GM12872 (cell line): ENCODE measurements at regions not wholly inside any gene's neighbourhood (a gene's known extent, or its start where the extent isn't known, plus 50 kb on each side); places are given as distances from the start of the nearest gene placed in this dataset.

Experiments used
- TF ChIP-seq, protein P1 (sequence below): IDR thresholded peaks from 3 replicates; pipeline ENCODE4 v1.5.1; 2011; ENCODE audit warnings: low read depth, mild to moderate bottlenecking, low read length, moderate library complexity; ENCODE audit not compliant: insufficient read depth

DNA sequence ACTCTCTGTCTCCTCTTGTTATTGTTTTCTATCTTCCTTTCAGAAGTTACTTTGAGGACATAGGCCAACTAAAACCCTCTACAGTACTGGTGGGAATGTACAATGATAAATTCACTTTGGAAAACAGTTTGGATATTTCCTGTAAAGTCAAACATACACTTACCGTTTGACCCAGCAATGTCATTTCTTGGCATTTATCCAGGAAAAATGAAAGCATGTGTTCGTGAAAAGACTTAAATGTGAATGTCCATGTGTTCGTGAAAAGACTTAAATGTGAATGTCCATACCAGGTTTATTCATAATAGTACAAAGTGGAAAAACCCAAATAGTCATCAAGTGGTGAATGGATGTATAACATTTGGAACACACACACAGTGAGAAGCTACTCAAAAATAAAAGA lies 361.5 kb upstream of the DPH6 start:
- TF ChIP-seq, protein P1, sequence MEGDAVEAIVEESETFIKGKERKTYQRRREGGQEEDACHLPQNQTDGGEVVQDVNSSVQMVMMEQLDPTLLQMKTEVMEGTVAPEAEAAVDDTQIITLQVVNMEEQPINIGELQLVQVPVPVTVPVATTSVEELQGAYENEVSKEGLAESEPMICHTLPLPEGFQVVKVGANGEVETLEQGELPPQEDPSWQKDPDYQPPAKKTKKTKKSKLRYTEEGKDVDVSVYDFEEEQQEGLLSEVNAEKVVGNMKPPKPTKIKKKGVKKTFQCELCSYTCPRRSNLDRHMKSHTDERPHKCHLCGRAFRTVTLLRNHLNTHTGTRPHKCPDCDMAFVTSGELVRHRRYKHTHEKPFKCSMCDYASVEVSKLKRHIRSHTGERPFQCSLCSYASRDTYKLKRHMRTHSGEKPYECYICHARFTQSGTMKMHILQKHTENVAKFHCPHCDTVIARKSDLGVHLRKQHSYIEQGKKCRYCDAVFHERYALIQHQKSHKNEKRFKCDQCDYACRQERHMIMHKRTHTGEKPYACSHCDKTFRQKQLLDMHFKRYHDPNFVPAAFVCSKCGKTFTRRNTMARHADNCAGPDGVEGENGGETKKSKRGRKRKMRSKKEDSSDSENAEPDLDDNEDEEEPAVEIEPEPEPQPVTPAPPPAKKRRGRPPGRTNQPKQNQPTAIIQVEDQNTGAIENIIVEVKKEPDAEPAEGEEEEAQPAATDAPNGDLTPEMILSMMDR, result no peak

DNA sequence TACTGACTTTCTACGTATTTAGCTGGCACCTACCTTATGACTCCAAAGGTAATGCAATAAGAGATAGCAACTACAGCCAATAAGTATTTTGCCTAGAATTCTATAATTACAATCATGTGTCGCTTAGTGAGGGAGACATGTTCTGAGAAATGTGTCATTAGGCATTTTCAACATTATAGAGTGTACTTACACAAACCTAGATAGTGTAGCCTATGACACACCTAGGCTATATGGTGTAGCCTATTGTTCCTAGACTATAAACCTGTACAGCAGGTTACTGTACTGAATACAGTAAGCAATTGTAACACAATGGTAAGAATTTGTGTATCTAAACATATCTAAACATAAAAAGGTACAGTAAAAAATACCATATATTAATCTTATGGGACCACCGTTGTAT lies 363.4 kb upstream of the DPH6 start:
- TF ChIP-seq, protein P1, result no peak

DNA sequence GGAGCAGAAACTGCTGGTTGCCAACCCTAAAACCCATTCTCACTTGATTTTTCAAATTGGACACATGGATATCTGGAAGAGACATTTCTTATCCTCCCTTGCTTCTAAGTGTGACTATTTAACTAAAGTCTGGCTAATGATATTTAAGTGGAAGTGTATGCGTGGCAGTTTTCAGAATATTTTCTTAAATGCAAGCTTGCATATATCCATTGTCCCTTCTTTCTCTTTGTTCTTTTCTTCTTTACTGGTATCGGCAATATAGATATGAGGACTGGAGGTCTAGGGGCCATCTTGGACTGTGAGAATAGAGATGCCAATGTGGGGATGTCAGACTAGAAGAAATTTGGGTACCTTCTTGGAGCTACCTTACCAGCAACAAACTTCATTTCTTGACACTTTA lies 364.3 kb upstream of the DPH6 start:
- TF ChIP-seq, protein P1, result no peak

DNA sequence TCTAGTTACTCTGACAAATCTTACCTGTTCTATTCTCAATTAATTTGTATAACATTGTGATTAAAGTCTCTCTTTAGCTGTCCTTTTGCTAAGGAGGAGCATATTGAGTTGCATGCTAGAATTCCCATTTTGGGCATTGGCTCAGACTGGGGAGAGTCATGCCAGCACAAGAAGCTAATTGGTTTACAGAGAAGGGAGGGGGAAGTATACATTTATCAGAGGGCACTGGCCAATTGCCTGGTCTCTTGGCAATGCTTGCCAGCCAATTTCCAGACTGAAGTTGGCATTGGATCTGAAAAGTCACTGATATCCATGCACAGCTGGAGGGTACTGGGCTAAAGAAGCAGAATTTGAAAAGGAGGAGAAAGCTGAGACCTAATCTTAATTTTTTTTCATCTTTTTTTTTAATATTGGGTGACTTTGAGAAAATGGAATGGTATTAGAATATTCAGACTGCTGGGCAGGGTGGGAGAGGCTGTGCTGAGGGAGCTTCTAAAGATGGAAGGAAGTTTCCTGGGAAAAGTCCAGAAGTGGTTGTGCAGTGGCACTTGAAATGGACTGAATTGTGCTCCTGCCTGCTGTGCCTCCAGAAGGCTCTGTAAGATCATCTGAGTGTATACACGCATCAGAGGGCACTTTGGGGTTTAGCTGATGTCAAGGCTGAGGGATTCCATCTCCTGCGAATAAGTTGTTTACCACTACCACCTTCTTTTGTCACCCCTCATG lies 365.2 kb upstream of the DPH6 start:
- TF ChIP-seq, protein P1, result no peak

DNA sequence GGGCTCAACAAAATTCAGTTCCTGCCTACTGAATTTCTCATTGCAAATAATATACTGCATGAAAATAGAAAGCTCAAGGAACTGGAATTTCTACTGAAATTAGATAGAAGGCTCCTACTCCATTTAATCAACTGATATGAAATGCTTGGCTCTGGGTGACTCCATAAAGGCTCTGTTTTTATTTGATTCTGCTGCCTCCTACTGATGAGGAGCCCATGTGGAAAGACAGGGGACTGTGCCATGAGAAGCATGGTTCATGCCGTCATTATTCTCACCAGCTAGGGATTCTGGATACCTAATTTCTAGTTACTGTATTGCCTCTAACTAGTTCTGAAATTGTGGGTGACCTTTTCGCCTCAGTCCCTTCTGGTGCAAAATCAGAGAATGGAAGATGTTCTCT lies 366.2 kb upstream of the DPH6 start:
- TF ChIP-seq, protein P1, result no peak

DNA sequence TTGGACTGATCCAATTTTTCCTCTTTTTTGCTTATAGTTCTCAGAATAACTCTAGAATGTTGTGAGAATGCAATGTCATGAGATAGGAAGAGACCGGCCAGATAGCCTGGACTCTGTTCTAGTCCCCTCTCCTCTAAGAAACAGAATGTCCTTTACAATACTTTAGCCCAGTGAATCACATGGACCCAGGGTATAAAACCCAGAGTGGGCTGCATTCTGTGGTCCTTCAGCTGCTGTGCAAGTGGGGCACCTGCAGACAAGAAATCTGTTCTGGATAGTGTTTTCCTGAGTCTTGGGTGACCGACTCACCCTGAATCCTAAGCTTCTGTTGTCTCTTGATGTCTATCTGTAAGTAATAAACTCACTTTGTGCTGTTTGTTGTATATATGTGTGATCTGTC lies 368.6 kb upstream of the DPH6 start:
- TF ChIP-seq, protein P1, result no peak

DNA sequence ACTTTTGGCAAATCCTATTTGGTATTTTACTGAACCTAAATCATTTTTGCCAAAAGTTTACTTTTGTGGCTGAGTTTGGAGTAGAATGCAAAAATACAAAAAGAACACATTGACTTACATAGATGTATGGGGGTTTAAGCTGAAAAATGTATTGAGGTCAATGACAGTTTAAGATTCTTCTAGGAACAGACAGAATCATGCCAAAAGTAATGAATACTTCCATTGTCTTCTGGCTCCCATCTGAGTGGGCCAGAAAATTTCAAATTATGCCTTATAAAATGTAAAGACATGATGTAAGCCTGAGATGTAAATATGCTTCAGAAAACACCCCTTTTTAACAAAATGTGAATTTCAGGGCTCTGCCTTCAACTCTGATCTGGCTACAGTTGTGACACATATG lies 375.1 kb upstream of the DPH6 start:
- TF ChIP-seq, protein P1, result no peak
